Thyroid gland (tissue), 4 donors: ENCODE measurements at regions not wholly inside any gene's neighbourhood (a gene's known extent, or its start where the extent isn't known, plus 50 kb on each side); places are given as distances from the start of the nearest gene placed in this dataset.

Experiments
- DNase-seq, 2 donors: peaks; one replicate each; pipeline ENCODE4 v3.0.0-alpha.2; 2019
- H3K27ac ChIP-seq, 3 donors: fragments of 200-600 bp; sonication (generic); 1 replicate in 2 of 3; 2 replicates in 1 of 3; pipeline ENCODE4 v1.5.1; 2016 to 2019; ENCODE audit warnings: mild to moderate bottlenecking in 1 of 3, moderate library complexity in 1 of 3
- H3K27me3 ChIP-seq: fragments of 200-600 bp; sonication (generic); one replicate; pipeline ENCODE4 v1.5.1; 2019
- H3K36me3 ChIP-seq, 2 donors: fragments of 200-600 bp; sonication (generic); one replicate each; pipeline ENCODE4 v1.5.1; 2016 to 2019
- H3K4me1 ChIP-seq, 2 donors: fragments of 200-600 bp; sonication (generic); one replicate each; pipeline ENCODE4 v1.5.1; 2017 to 2019
- H3K4me3 ChIP-seq, 3 donors: fragments of 200-600 bp; sonication (generic); replicated peaks in 1 of 3; 1 replicate in 2 of 3; 2 replicates in 1 of 3; pipeline ENCODE4 v1.5.1; 2016; ENCODE audit warnings: mild to moderate bottlenecking in 1 of 3
- H3K9me3 ChIP-seq: fragments of 200-600 bp; sonication (generic); one replicate; pipeline ENCODE4 v1.5.1; 2017
- CTCF ChIP-seq, 6 experiments: fragments of 200-600 bp in 3 of 6; fragments of 450-650 bp in 3 of 6; sonication (generic) in 3 of 6; IDR thresholded peaks; one replicate each; pipeline ENCODE4 v1.5.1; 2016 to 2019; ENCODE audit warnings: antibody characterized with exemption in 6 of 6, mild to moderate bottlenecking in 2 of 6, inconsistent platforms in 1 of 6, moderate library complexity in 1 of 6
- POLR2A ChIP-seq, 2 donors: fragments of 450-650 bp; IDR thresholded peaks; one replicate each; pipeline ENCODE4 v1.6.1; 2017; ENCODE audit warnings: antibody characterized with exemption in 2 of 2, mild to moderate bottlenecking in 2 of 2, moderate library complexity in 1 of 2
- WGBS, 2 donors: methylation state at CpG; one replicate each; pipeline ENCODE4 v1.1.5; 2017; 5-methylcytosine and 5-hydroxymethylcytosine counted together
- intact Hi-C: fragments of 100-400 bp; cut with DNase I; formaldehyde crosslinking; loops from one replicate; pipeline ENCODE4 v1.15.1; 2023

- Histone ChIP-seq H3K4me3 (no peak overlapping the region), H3K9me3 (no peaks in the 10 kb centered on the region), H3K4me1 (peaks cover 3 to 6% of the 10 kb centered on the region in 2 donors), H3K27ac (no peak overlapping the region), H3K27me3 (no peaks in the 10 kb centered on the region), H3K36me3 (no peaks in the 10 kb centered on the region)
- intact Hi-C loops: no loop called here
- DNase-seq: no peak
- TF ChIP-seq POLR2A (IDR thresholded peaks at IDR 0.05): no peak
- TF ChIP-seq CTCF (IDR thresholded peaks at IDR 0.05): no peak
- WGBS, 2 donors: 83 to 85% methylated on average over 2 of the region's 2 CpGs
Measured at GRCh38 chr1:200354243-200354642, 55.6 kb downstream of the ZNF281 start.

GRCh38 chr1:200353232-200353631 lies 56.6 kb downstream of the ZNF281 start:
- Histone ChIP-seq H3K27ac (no peak overlapping the region), H3K9me3 (no peaks in the 10 kb centered on the region), H3K36me3 (no peaks in the 10 kb centered on the region), H3K4me3 (no peak overlapping the region), H3K27me3 (no peaks in the 10 kb centered on the region), H3K4me1 (peaks cover 3 to 6% of the 10 kb centered on the region in 2 donors)
- 88 to 100% methylated on average over 1 of the region's 1 CpG for WGBS, 2 donors
- TF ChIP-seq CTCF (IDR thresholded peaks at IDR 0.05) (no peak), POLR2A (IDR thresholded peaks at IDR 0.05) (no peak)
- intact Hi-C loops: no loop called here
- DNase-seq: no peak

GRCh38 chr1:200351826-200352549 lies 57.8 kb downstream of the ZNF281 start:
- peak overlapping the region in 1 of 3 donors; percentile 10 for H3K4me3 ChIP-seq
- no peak overlapping the region for H3K27ac ChIP-seq
- TF ChIP-seq CTCF (IDR thresholded peaks at IDR 0.05) (no peak), POLR2A (IDR thresholded peaks at IDR 0.05) (no peak)
- no peaks in the 10 kb centered on the region for H3K36me3 ChIP-seq
- H3K9me3 ChIP-seq: no peaks in the 10 kb centered on the region
- WGBS, 2 donors: 41 to 54% methylated on average over 4 of the region's 4 CpGs
- DNase-seq: no peak
- no peaks in the 10 kb centered on the region for H3K27me3 ChIP-seq
- peaks cover 3 to 6% of the 10 kb centered on the region in 2 donors for H3K4me1 ChIP-seq
- intact Hi-C loops: no loop called here

- TF ChIP-seq POLR2A (IDR thresholded peaks at IDR 0.05) (no peak), CTCF (IDR thresholded peaks at IDR 0.05) (no peak)
- Histone ChIP-seq H3K9me3 (no peaks in the 10 kb centered on the region), H3K27ac (no peak overlapping the region), H3K4me3 (no peak overlapping the region), H3K36me3 (no peaks in the 10 kb centered on the region), H3K4me1 (peaks cover 3 to 6% of the 10 kb centered on the region in 2 donors), H3K27me3 (no peaks in the 10 kb centered on the region)
- intact Hi-C loops: no loop called here
- WGBS, 2 donors: 79 to 83% methylated on average over 4 of the region's 4 CpGs
- no peak for DNase-seq
Measured at GRCh38 chr1:200351425-200351824, 58.4 kb downstream of the ZNF281 start.

- TF ChIP-seq POLR2A (IDR thresholded peaks at IDR 0.05) (no peak), CTCF (IDR thresholded peaks at IDR 0.05) (no peak)
- Histone ChIP-seq H3K27me3 (no peaks in the 10 kb centered on the region), H3K4me3 (no peak overlapping the region), H3K4me1 (no peaks in the 10 kb centered on the region), H3K27ac (no peak overlapping the region), H3K36me3 (no peaks in the 10 kb centered on the region), H3K9me3 (no peaks in the 10 kb centered on the region)
- 90 to 93% methylated on average over 9 of the region's 9 CpGs for WGBS, 2 donors
- intact Hi-C loops: no loop called here
- DNase-seq: no peak
Measured at GRCh38 chr1:200346700-200347099, 63.1 kb downstream of the ZNF281 start.
